Panc1 (cell line): ENCODE measurements at regions not wholly inside any gene's neighbourhood (a gene's known extent, or its start where the extent isn't known, plus 50 kb on each side); places are given as distances from the start of the nearest gene placed in this dataset.

Experiments
- SIN3A ChIP-seq: IDR thresholded peaks from 2 replicates; pipeline ENCODE4 v1.6.1; 2012; ENCODE audit warnings: low read depth, mild to moderate bottlenecking, low read length, moderate library complexity, borderline replicate concordance; ENCODE audit not compliant: insufficient read depth
- TCF7L2 ChIP-seq: IDR thresholded peaks from 2 replicates; pipeline ENCODE4 v1.6.1; 2011; ENCODE audit warnings: mild to moderate bottlenecking, low read depth, low read length, inconsistent platforms
- TF ChIP-seq, protein P1 (sequence below), 2 experiments: IDR thresholded peaks; 2 replicates each; pipeline ENCODE4 v1.6.1; 2011 to 2012; ENCODE audit warnings: low read depth in 2 of 2, control low read depth in 1 of 2, low read length in 1 of 2, mild to moderate bottlenecking in 1 of 2, moderate library complexity in 1 of 2; ENCODE audit not compliant: insufficient read depth in 1 of 2
- TF ChIP-seq, protein P2 (sequence below): fragments of 450-650 bp; IDR thresholded peaks from 2 replicates; pipeline ENCODE4 v1.5.1; 2017; ENCODE audit warnings: mild to moderate bottlenecking

DNA sequence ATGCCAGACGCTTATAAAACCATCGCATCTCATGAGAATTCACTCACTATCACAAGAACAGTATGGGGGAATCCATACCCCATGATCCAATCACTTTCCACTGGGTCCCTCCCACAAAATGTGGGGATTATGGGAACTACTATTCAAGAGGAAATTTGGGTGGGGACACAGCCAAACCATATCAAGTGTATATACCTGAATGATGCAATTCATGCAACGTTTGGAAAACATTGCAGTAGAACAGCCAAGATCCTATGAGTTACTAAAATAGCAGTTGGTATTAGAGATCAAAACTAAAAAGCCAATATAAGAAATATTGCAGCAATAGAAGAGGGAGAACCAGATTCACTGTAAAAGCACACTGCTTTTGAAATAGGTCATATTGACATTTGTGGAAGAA lies 1543.9 kb upstream of the B3GALT2 start:
- TF ChIP-seq, protein P1, sequence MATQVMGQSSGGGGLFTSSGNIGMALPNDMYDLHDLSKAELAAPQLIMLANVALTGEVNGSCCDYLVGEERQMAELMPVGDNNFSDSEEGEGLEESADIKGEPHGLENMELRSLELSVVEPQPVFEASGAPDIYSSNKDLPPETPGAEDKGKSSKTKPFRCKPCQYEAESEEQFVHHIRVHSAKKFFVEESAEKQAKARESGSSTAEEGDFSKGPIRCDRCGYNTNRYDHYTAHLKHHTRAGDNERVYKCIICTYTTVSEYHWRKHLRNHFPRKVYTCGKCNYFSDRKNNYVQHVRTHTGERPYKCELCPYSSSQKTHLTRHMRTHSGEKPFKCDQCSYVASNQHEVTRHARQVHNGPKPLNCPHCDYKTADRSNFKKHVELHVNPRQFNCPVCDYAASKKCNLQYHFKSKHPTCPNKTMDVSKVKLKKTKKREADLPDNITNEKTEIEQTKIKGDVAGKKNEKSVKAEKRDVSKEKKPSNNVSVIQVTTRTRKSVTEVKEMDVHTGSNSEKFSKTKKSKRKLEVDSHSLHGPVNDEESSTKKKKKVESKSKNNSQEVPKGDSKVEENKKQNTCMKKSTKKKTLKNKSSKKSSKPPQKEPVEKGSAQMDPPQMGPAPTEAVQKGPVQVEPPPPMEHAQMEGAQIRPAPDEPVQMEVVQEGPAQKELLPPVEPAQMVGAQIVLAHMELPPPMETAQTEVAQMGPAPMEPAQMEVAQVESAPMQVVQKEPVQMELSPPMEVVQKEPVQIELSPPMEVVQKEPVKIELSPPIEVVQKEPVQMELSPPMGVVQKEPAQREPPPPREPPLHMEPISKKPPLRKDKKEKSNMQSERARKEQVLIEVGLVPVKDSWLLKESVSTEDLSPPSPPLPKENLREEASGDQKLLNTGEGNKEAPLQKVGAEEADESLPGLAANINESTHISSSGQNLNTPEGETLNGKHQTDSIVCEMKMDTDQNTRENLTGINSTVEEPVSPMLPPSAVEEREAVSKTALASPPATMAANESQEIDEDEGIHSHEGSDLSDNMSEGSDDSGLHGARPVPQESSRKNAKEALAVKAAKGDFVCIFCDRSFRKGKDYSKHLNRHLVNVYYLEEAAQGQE (IDR thresholded peaks at IDR 0.05; ENCODE audit: insufficient read depth in 1 of 2, low read depth in 2 of 2, low read length in 1 of 2) = no peak
- TF ChIP-seq, protein P2, sequence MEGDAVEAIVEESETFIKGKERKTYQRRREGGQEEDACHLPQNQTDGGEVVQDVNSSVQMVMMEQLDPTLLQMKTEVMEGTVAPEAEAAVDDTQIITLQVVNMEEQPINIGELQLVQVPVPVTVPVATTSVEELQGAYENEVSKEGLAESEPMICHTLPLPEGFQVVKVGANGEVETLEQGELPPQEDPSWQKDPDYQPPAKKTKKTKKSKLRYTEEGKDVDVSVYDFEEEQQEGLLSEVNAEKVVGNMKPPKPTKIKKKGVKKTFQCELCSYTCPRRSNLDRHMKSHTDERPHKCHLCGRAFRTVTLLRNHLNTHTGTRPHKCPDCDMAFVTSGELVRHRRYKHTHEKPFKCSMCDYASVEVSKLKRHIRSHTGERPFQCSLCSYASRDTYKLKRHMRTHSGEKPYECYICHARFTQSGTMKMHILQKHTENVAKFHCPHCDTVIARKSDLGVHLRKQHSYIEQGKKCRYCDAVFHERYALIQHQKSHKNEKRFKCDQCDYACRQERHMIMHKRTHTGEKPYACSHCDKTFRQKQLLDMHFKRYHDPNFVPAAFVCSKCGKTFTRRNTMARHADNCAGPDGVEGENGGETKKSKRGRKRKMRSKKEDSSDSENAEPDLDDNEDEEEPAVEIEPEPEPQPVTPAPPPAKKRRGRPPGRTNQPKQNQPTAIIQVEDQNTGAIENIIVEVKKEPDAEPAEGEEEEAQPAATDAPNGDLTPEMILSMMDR = no peak
- no peak for TF ChIP-seq TCF7L2
- no peak for TF ChIP-seq SIN3A
